ENCODE measurements at regions not wholly inside any gene's neighbourhood (a gene's known extent, or its start where the extent isn't known, plus 50 kb on each side); places are given as distances from the start of the nearest gene placed in this dataset.

DNA sequence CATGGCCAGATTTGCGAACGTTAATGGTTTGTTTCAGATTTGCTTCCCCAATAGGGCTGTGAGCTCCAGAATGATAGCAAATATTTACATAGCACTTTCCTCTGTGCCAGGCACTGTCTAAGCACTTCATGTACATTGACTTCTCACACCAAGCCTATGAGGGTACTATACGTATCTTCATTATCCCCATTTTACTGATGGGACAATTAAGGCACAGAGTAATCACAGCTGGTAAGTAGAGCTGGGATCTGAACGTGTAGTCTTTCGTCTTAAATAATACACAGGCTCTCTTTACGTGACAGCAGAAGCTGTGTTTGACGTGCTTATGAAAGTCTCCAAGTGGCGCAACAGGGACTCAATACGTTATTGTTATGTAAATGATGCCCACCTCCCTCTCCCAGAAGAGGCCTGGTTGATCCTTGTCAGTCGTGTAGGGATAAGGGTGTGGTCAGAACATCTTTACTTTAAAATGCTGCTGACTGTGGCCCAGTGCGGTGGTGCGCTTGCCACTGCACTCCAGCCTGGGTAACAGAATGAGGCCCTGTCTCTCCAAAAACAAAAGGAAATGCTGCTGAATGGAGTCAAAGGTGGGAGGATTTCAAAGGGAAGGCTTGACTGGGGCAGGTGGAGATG lies 66.3 kb upstream of the TCL1B start:
- no peak overlapping the region for H2AFZ ChIP-seq (ENCODE audit: low read depth, low read length)
- no peaks in the 10 kb centered on the region for H3K9me2 ChIP-seq (ENCODE audit: insufficient read depth, low read length)
- H3F3A ChIP-seq (ENCODE audit: insufficient read depth, low read length, poor library complexity, severe bottlenecking) = no peaks in the 10 kb centered on the region
- no peak overlapping the region for H3K4me2 ChIP-seq (ENCODE audit: low read length)
- no peaks in the 10 kb centered on the region for H3K9me3 ChIP-seq (ENCODE audit: low read length)
- H3K79me2 ChIP-seq (replicated peaks; ENCODE audit: insufficient read depth, low read length) = no peaks in the 10 kb centered on the region
- no peaks in the 10 kb centered on the region for H3K36me3 ChIP-seq (ENCODE audit: insufficient read depth, low read length)
- no peaks in the 10 kb centered on the region for H4K20me1 ChIP-seq (ENCODE audit: insufficient read depth)
- no peak overlapping the region for H3K4me3 ChIP-seq (ENCODE audit: low read length)
- no peak overlapping the region for H3K27ac ChIP-seq (ENCODE audit: low read length)
- no peaks in the 10 kb centered on the region for H3K27me3 ChIP-seq (ENCODE audit: insufficient read depth, low read depth, low read length)
- TF ChIP-seq TAF1 (IDR thresholded peaks at IDR 0.05; ENCODE audit: low read depth) = no peak
- no peak for TF ChIP-seq MXI1 (conservative IDR thresholded peaks at IDR 0.05; ENCODE audit: poor library complexity, severe bottlenecking)
- no peak for TF ChIP-seq POLR2AphosphoS5 (IDR thresholded peaks at IDR 0.05)
- TF ChIP-seq, protein P1, sequence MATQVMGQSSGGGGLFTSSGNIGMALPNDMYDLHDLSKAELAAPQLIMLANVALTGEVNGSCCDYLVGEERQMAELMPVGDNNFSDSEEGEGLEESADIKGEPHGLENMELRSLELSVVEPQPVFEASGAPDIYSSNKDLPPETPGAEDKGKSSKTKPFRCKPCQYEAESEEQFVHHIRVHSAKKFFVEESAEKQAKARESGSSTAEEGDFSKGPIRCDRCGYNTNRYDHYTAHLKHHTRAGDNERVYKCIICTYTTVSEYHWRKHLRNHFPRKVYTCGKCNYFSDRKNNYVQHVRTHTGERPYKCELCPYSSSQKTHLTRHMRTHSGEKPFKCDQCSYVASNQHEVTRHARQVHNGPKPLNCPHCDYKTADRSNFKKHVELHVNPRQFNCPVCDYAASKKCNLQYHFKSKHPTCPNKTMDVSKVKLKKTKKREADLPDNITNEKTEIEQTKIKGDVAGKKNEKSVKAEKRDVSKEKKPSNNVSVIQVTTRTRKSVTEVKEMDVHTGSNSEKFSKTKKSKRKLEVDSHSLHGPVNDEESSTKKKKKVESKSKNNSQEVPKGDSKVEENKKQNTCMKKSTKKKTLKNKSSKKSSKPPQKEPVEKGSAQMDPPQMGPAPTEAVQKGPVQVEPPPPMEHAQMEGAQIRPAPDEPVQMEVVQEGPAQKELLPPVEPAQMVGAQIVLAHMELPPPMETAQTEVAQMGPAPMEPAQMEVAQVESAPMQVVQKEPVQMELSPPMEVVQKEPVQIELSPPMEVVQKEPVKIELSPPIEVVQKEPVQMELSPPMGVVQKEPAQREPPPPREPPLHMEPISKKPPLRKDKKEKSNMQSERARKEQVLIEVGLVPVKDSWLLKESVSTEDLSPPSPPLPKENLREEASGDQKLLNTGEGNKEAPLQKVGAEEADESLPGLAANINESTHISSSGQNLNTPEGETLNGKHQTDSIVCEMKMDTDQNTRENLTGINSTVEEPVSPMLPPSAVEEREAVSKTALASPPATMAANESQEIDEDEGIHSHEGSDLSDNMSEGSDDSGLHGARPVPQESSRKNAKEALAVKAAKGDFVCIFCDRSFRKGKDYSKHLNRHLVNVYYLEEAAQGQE (IDR thresholded peaks at IDR 0.05; ENCODE audit: borderline replicate concordance) = no peak
- no peak for TF ChIP-seq EP300 (conservative IDR thresholded peaks at IDR 0.05; ENCODE audit: poor library complexity, severe bottlenecking)
- no peak for TF ChIP-seq CTCF (IDR thresholded peaks at IDR 0.05; ENCODE audit: poor library complexity, severe bottlenecking)
- no peak for TF ChIP-seq RAD21 (conservative IDR thresholded peaks at IDR 0.05)
- no peak for TF ChIP-seq SMC3 (conservative IDR thresholded peaks at IDR 0.05; ENCODE audit: poor library complexity)
- no peak overlapping the region for H3K9ac ChIP-seq (ENCODE audit: low read length)

- no peaks in the 10 kb centered on the region for H3K9me2 ChIP-seq (ENCODE audit: insufficient read depth, low read length)
- TF ChIP-seq EZH2 (IDR thresholded peaks at IDR 0.05; ENCODE audit: borderline replicate concordance, insufficient read depth, low read length, poor library complexity, severe bottlenecking) (no peak), SMC3 (conservative IDR thresholded peaks at IDR 0.05; ENCODE audit: poor library complexity) (no peak), MXI1 (conservative IDR thresholded peaks at IDR 0.05; ENCODE audit: poor library complexity, severe bottlenecking) (no peak), POLR2AphosphoS5 (IDR thresholded peaks at IDR 0.05) (no peak), TAF1 (IDR thresholded peaks at IDR 0.05; ENCODE audit: low read depth) (no peak), EP300 (conservative IDR thresholded peaks at IDR 0.05; ENCODE audit: poor library complexity, severe bottlenecking) (no peak), CTCF (IDR thresholded peaks at IDR 0.05; ENCODE audit: poor library complexity, severe bottlenecking) (no peak), RAD21 (conservative IDR thresholded peaks at IDR 0.05) (no peak)
- TF ChIP-seq, protein P1 (IDR thresholded peaks at IDR 0.05; ENCODE audit: borderline replicate concordance) = no peak
- H3K9ac ChIP-seq (ENCODE audit: low read length) = no peak overlapping the region
- no peaks in the 10 kb centered on the region for H4K20me1 ChIP-seq (ENCODE audit: insufficient read depth)
- no peak overlapping the region for H3K4me2 ChIP-seq (ENCODE audit: low read length)
- H3K79me2 ChIP-seq (replicated peaks; ENCODE audit: insufficient read depth, low read length) = no peaks in the 10 kb centered on the region
- no peak overlapping the region for H3K4me3 ChIP-seq (ENCODE audit: low read length)
- H3F3A ChIP-seq (ENCODE audit: insufficient read depth, low read length, poor library complexity, severe bottlenecking) = no peaks in the 10 kb centered on the region
- no peak overlapping the region for H2AFZ ChIP-seq (ENCODE audit: low read depth, low read length)
- no peaks in the 10 kb centered on the region for H3K9me3 ChIP-seq (ENCODE audit: low read length)
- H3K36me3 ChIP-seq (ENCODE audit: insufficient read depth, low read length) = no peaks in the 10 kb centered on the region
- H3K27ac ChIP-seq (ENCODE audit: low read length) = no peak overlapping the region
- no peaks in the 10 kb centered on the region for H3K27me3 ChIP-seq (ENCODE audit: insufficient read depth, low read depth, low read length)
These were observed 65.6 kb upstream of the TCL1B start for GRCh38 chr14:95620659-95621059.
